H1 (cell line): ENCODE measurements at regions not wholly inside any gene's neighbourhood (a gene's known extent, or its start where the extent isn't known, plus 50 kb on each side); places are given as distances from the start of the nearest gene placed in this dataset.

Experiments used
- CTCF ChIA-PET: fragments of 300-600 bp; sonication (Branson Sonifier 250); formaldehyde crosslinking; loops from one replicate; lab custom pipeline; 2021; ENCODE audit not compliant: partially characterized antibody; lab: Charles Lee
- POLR2A ChIA-PET: fragments of 300-600 bp; sonication (Branson Sonifier 250); formaldehyde crosslinking; loops from one replicate; lab custom pipeline; 2021; ENCODE audit warnings: inconsistent platforms; ENCODE audit not compliant: partially characterized antibody; lab: Charles Lee
- DNase-seq, 2 experiments: peaks; one replicate each; pipeline versions ENCODE4 v3.0.0 to v3.0.0-alpha.2; 2010 to 2022; ENCODE audit warnings: low spot score in 2 of 2, low read depth in 1 of 2, mixed read lengths in 1 of 2
- FAIRE-seq: peaks from 2 replicates; lab custom pipeline; 2011; peaks lifted over from hg19 to GRCh38; lab: Jason Lieb, UNC
- H2AFZ ChIP-seq: 2 replicates; pipeline ENCODE4 v1.8.1; 2012; ENCODE audit warnings: low read length, inconsistent platforms
- H2AK5ac ChIP-seq: 2 replicates; pipeline ENCODE4 v1.6.1; 2013; ENCODE audit warnings: low read depth, low read length
- H2BK120ac ChIP-seq: replicated peaks from 2 replicates; pipeline ENCODE3; 2013; ENCODE audit warnings: low read depth, low read length, inconsistent platforms
- H2BK12ac ChIP-seq: 2 replicates; pipeline ENCODE4 v1.6.1; 2013; ENCODE audit warnings: low read depth, low read length
- H2BK15ac ChIP-seq: 2 replicates; pipeline ENCODE4 v1.6.1; 2013; ENCODE audit warnings: low read length
- H2BK20ac ChIP-seq: 2 replicates; pipeline ENCODE4 v1.6.1; 2013; ENCODE audit warnings: low read length
- H2BK5ac ChIP-seq: 2 replicates; pipeline ENCODE4 v1.6.1; 2013; ENCODE audit warnings: low read depth, low read length
- H3K14ac ChIP-seq: 2 replicates; pipeline ENCODE4 v1.6.1; 2013; ENCODE audit warnings: inconsistent platforms; ENCODE audit not compliant: insufficient read length
- H3K18ac ChIP-seq: 2 replicates; pipeline ENCODE4 v1.6.1; 2013; ENCODE audit warnings: low read length; ENCODE audit errors: extremely low read depth
- H3K23ac ChIP-seq: 2 replicates; pipeline ENCODE4 v1.6.1; 2013; ENCODE audit warnings: inconsistent platforms; ENCODE audit not compliant: insufficient read length
- H3K23me2 ChIP-seq: 2 replicates; pipeline ENCODE4 v1.6.1; 2013; ENCODE audit warnings: low read depth, low read length
- H3K27ac ChIP-seq: 2 replicates; pipeline ENCODE4 v1.6.1; 2011; ENCODE audit warnings: low read depth, low read length, inconsistent platforms
- H3K27me3 ChIP-seq, 4 experiments: replicated peaks in 1 of 4; 1 replicate in 1 of 4; 2 replicates in 3 of 4; pipeline versions ENCODE4 v1.6.1 to v1.8.1; 2011 to 2013; ENCODE audit warnings: low read length in 3 of 4, mild to moderate bottlenecking in 3 of 4, inconsistent platforms in 2 of 4, mixed read lengths in 2 of 4, moderate library complexity in 1 of 4; ENCODE audit not compliant: control insufficient read depth in 3 of 4, insufficient read depth in 3 of 4; ENCODE audit errors: extremely low read depth in 1 of 4
- H3K36me3 ChIP-seq, 4 experiments: 2 replicates each; pipeline versions ENCODE4 v1.6.1 to v1.8.1; 2011 to 2013; ENCODE audit warnings: mild to moderate bottlenecking in 4 of 4, low read length in 3 of 4, moderate library complexity in 2 of 4, control low read depth in 1 of 4, inconsistent platforms in 1 of 4; ENCODE audit not compliant: insufficient read depth in 4 of 4, control insufficient read depth in 2 of 4
- H3K4ac ChIP-seq: replicated peaks from 2 replicates; pipeline ENCODE3; 2013; ENCODE audit warnings: low read length, low read depth, mixed read lengths, inconsistent platforms; ENCODE audit not compliant: insufficient read length
- H3K4me1 ChIP-seq, 4 experiments: replicated peaks in 1 of 4; 1 replicate in 1 of 4; 2 replicates in 3 of 4; pipeline versions ENCODE4 v1.6.1 to v1.8.1; 2011 to 2013; ENCODE audit warnings: low read length in 3 of 4, inconsistent platforms in 2 of 4, mixed read lengths in 1 of 4; ENCODE audit not compliant: insufficient read depth in 4 of 4, control insufficient read depth in 3 of 4
- H3K4me2 ChIP-seq, 2 experiments: 2 replicates each; pipeline versions ENCODE4 v1.6.1 to v1.8.1; 2011 to 2013; ENCODE audit warnings: low read depth in 2 of 2, low read length in 2 of 2, control low read depth in 1 of 2, inconsistent platforms in 1 of 2, mild to moderate bottlenecking in 1 of 2; ENCODE audit not compliant: insufficient read depth in 1 of 2
- H3K4me3 ChIP-seq, 4 experiments: fragments of 200-600, 300-600 bp in 1 of 4; sonication (generic), shearing (Covaris generic), sonication (Bioruptor Twin) in 1 of 4; 2 replicates each; pipeline versions ENCODE4 v1.5.1 to v1.8.1; 2011 to 2016; ENCODE audit warnings: low read length in 4 of 4, low read depth in 3 of 4, control low read depth in 2 of 4, inconsistent platforms in 2 of 4, mild to moderate bottlenecking in 2 of 4, mixed read lengths in 1 of 4, moderate library complexity in 1 of 4; ENCODE audit not compliant: insufficient read depth in 2 of 4; ENCODE audit errors: extremely low read depth in 1 of 4
- H3K56ac ChIP-seq: replicated peaks from 2 replicates; pipeline ENCODE3; 2013; ENCODE audit warnings: low read depth, mild to moderate bottlenecking, mixed read lengths, low read length, inconsistent platforms; ENCODE audit not compliant: insufficient read length
- H3K79me1 ChIP-seq: 2 replicates; pipeline ENCODE4 v1.6.1; 2013; ENCODE audit warnings: low read depth, low read length, control low read depth
- H3K79me2 ChIP-seq, 2 experiments: 2 replicates each; pipeline versions ENCODE4 v1.6.1 to v1.8.1; 2012 to 2013; ENCODE audit warnings: low read length in 2 of 2, mild to moderate bottlenecking in 2 of 2, inconsistent platforms in 1 of 2; ENCODE audit not compliant: insufficient read depth in 2 of 2, control insufficient read depth in 1 of 2
- H3K9ac ChIP-seq, 4 experiments: replicated peaks in 1 of 4; 1 replicate in 1 of 4; 2 replicates in 3 of 4; pipeline versions ENCODE4 v1.6.1 to v1.8.1; 2011 to 2013; ENCODE audit warnings: low read depth in 3 of 4, low read length in 3 of 4, control low read depth in 2 of 4, mild to moderate bottlenecking in 2 of 4, moderate library complexity in 2 of 4, inconsistent platforms in 1 of 4; ENCODE audit errors: extremely low read depth in 1 of 4
- H3K9me3 ChIP-seq, 2 experiments: 2 replicates each; pipeline versions ENCODE4 v1.6.1 to v1.8.1; 2012 to 2013; ENCODE audit warnings: mild to moderate bottlenecking in 2 of 2, moderate library complexity in 2 of 2, control low read depth in 1 of 2, inconsistent platforms in 1 of 2, low read depth in 1 of 2, low read length in 1 of 2, mixed read lengths in 1 of 2; ENCODE audit not compliant: insufficient read depth in 2 of 2
- H4K20me1 ChIP-seq, 2 experiments: replicated peaks in 1 of 2; 2 replicates each; pipeline versions ENCODE3 to v1.8.1; 2011 to 2013; ENCODE audit warnings: inconsistent platforms in 2 of 2, low read length in 2 of 2, mild to moderate bottlenecking in 1 of 2; ENCODE audit not compliant: insufficient read depth in 2 of 2, control insufficient read depth in 1 of 2
- H4K5ac ChIP-seq: 2 replicates; pipeline ENCODE4 v1.6.1; 2013; ENCODE audit warnings: low read length, low read depth, mixed read lengths, inconsistent platforms; ENCODE audit not compliant: insufficient read length
- H4K8ac ChIP-seq: 2 replicates; pipeline ENCODE4 v1.8.0; 2013; ENCODE audit warnings: mild to moderate bottlenecking, moderate library complexity, low read length, inconsistent platforms; ENCODE audit not compliant: insufficient read depth; ENCODE audit errors: extremely low read depth
- H4K91ac ChIP-seq: replicated peaks from 2 replicates; pipeline ENCODE3; 2013; ENCODE audit warnings: low read length, mixed read lengths, inconsistent platforms; ENCODE audit not compliant: insufficient read length
- TCF12 ChIP-seq: IDR thresholded peaks from 2 replicates; pipeline ENCODE4 v1.6.1; 2011; ENCODE audit warnings: low read depth, mild to moderate bottlenecking, low read length

- H3K36me3 ChIP-seq, result no peaks in the 10 kb centered on the region
- DNase-seq, result no peak
- TF ChIP-seq TCF12, result no peak
- TF ChIP-seq, all 59 proteins: peak for 0
- H4K5ac ChIP-seq, result no peak overlapping the region
- no peak overlapping the region for H4K91ac ChIP-seq
- no peak overlapping the region for H2BK20ac ChIP-seq
- H2BK12ac ChIP-seq, result no peak overlapping the region
- no peak overlapping the region for H3K4me3 ChIP-seq
- H2BK120ac ChIP-seq, result no peak overlapping the region
- no peak overlapping the region for H4K8ac ChIP-seq
- no peaks in the 10 kb centered on the region; the same call in 1 of the 2 replicates for H3K23me2 ChIP-seq
- H3K9me3 ChIP-seq, result peaks cover 0 to 9% of the 10 kb centered on the region in 2 experiments; a peak in 3 of 4 replicates
- H3K9ac ChIP-seq, result no peak overlapping the region
- no peak overlapping the region for H2BK15ac ChIP-seq
- no peaks in the 10 kb centered on the region for H4K20me1 ChIP-seq
- no peak overlapping the region for H3K27ac ChIP-seq
- H3K27me3 ChIP-seq, result peaks cover 0 to 1% (median 0%) of the 10 kb centered on the region in 4 experiments; a peak in 1 of 7 replicates
- no peak overlapping the region for H2AK5ac ChIP-seq
- no peaks in the 10 kb centered on the region for H3K79me2 ChIP-seq
- H2BK5ac ChIP-seq, result no peak overlapping the region
- no peak overlapping the region for H3K14ac ChIP-seq
- no peak overlapping the region for H3K23ac ChIP-seq
- no peak overlapping the region for H2AFZ ChIP-seq
- no peak overlapping the region for H3K18ac ChIP-seq
- ChIA-PET POLR2A (no interaction called here), CTCF (interaction anchor here (0.8 to 1.4 kb wide), 4 partner anchors 14 to 342 kb away, joined by 3 to 5 read pairs (median 4); partner anchors contain the start of gene SNX18)
- H3K4ac ChIP-seq, result no peak overlapping the region
- H3K4me1 ChIP-seq, result no peaks in the 10 kb centered on the region
- no peaks in the 10 kb centered on the region for H3K79me1 ChIP-seq
- no peak for FAIRE-seq
- H3K56ac ChIP-seq, result no peak overlapping the region
- H3K4me2 ChIP-seq, result no peak overlapping the region
These were observed 126.1 kb downstream of the ESM1 start for GRCh38 chr5:54859316-54859715.
